Tibial artery (tissue), 4 donors: ENCODE measurements at regions not wholly inside any gene's neighbourhood (a gene's known extent, or its start where the extent isn't known, plus 50 kb on each side); places are given as distances from the start of the nearest gene placed in this dataset.

ENCODE experiments used
- DNase-seq, 2 donors: peaks; one replicate each; pipeline ENCODE4 v3.0.0-alpha.2; 2019
- H3K27ac ChIP-seq, 2 donors: fragments of 200-600 bp; sonication (generic) in 1 of 2; 1 replicate in 1 of 2; 2 replicates in 1 of 2; pipeline ENCODE4 v1.5.1; 2018 to 2019; ENCODE audit warnings: mild to moderate bottlenecking in 1 of 2
- H3K27me3 ChIP-seq, 2 donors: fragments of 200-600 bp; sonication (generic) in 1 of 2; one replicate each; pipeline versions ENCODE4 v1.5.1 to v1.6.0; 2016 to 2019
- H3K36me3 ChIP-seq, 3 donors: fragments of 200-600 bp; sonication (generic) in 2 of 3; one replicate each; pipeline ENCODE4 v1.5.1; 2016 to 2019; ENCODE audit warnings: mild to moderate bottlenecking in 2 of 3
- H3K4me1 ChIP-seq, 4 donors: fragments of 200-600 bp; sonication (generic) in 2 of 4; 1 replicate in 3 of 4; 2 replicates in 1 of 4; pipeline ENCODE4 v1.5.1; 2016 to 2019
- H3K4me3 ChIP-seq, 2 donors: fragments of 200-600 bp; sonication (generic) in 1 of 2; 1 replicate in 1 of 2; 2 replicates in 1 of 2; pipeline ENCODE4 v1.5.1; 2018 to 2019; ENCODE audit warnings: mild to moderate bottlenecking in 2 of 2
- H3K9me3 ChIP-seq, 3 donors: fragments of 200-600 bp; sonication (generic) in 1 of 3; one replicate each; pipeline ENCODE4 v1.5.1; 2016 to 2019
- CTCF ChIP-seq, 2 experiments: fragments of 200-600 bp in 1 of 2; fragments of 450-650 bp in 1 of 2; IDR thresholded peaks; one replicate each; pipeline ENCODE4 v1.5.1; 2017 to 2019; ENCODE audit warnings: antibody characterized with exemption in 2 of 2, mild to moderate bottlenecking in 1 of 2, moderate library complexity in 1 of 2
- intact Hi-C: fragments of 100-400 bp; cut with DNase I; formaldehyde crosslinking; loops from one replicate; pipeline ENCODE4 v1.15.0; 2023; ENCODE audit warnings: low total_unique reads

GRCh38 chr9:104286799-104287198, 192.7 kb downstream of the SMC2 start:
- TF ChIP-seq CTCF (IDR thresholded peaks at IDR 0.05), result no peak

GRCh38 chr9:104287253-104287878, 193.3 kb downstream of the SMC2 start:
- H3K27me3 ChIP-seq, result no peaks in the 10 kb centered on the region
- no peaks in the 10 kb centered on the region for H3K4me1 ChIP-seq
- TF ChIP-seq CTCF (IDR thresholded peaks at IDR 0.05), result no peak
- no peaks in the 10 kb centered on the region for H3K9me3 ChIP-seq
- H3K4me3 ChIP-seq, result no peak overlapping the region
- H3K27ac ChIP-seq, result no peak overlapping the region
- no peaks in the 10 kb centered on the region for H3K36me3 ChIP-seq
- intact Hi-C loops, result no loop called here
- no peak for DNase-seq

More at GRCh38 chr9:104286799-104287198, 192.7 kb downstream of the SMC2 start:
- H3K36me3 ChIP-seq, result no peaks in the 10 kb centered on the region
- H3K27ac ChIP-seq, result no peak overlapping the region
- H3K9me3 ChIP-seq, result no peaks in the 10 kb centered on the region
- H3K27me3 ChIP-seq, result no peaks in the 10 kb centered on the region
- intact Hi-C loops, result no loop called here
- DNase-seq, result no peak
- H3K4me3 ChIP-seq, result no peak overlapping the region
- no peaks in the 10 kb centered on the region for H3K4me1 ChIP-seq

- no peak overlapping the region for H3K27ac ChIP-seq
- H3K36me3 ChIP-seq, result no peaks in the 10 kb centered on the region
- intact Hi-C loops, result no loop called here
- no peak overlapping the region for H3K4me3 ChIP-seq
- H3K4me1 ChIP-seq, result peaks cover 0 to 6% (median 0%) of the 10 kb centered on the region in 4 donors
- no peak for DNase-seq
- TF ChIP-seq CTCF (IDR thresholded peaks at IDR 0.05), result no peak
- no peaks in the 10 kb centered on the region for H3K9me3 ChIP-seq
- H3K27me3 ChIP-seq, result no peaks in the 10 kb centered on the region
Observed at GRCh38 chr9:104293877-104294276, 199.8 kb downstream of the SMC2 start.

GRCh38 chr9:104300124-104300523, 203.9 kb upstream of the OR13F1 start:
- intact Hi-C loops, result no loop called here
- TF ChIP-seq CTCF (IDR thresholded peaks at IDR 0.05), result no peak

GRCh38 chr9:104301755-104302154, 202.3 kb upstream of the OR13F1 start:
- Histone ChIP-seq H3K4me1 (no peaks in the 10 kb centered on the region), H3K36me3 (no peaks in the 10 kb centered on the region), H3K4me3 (no peak overlapping the region), H3K27me3 (no peaks in the 10 kb centered on the region), H3K9me3 (no peaks in the 10 kb centered on the region), H3K27ac (no peak overlapping the region)
- intact Hi-C loops, result no loop called here
- no peak for DNase-seq
- TF ChIP-seq CTCF (IDR thresholded peaks at IDR 0.05), result no peak

More at GRCh38 chr9:104300124-104300523, 203.9 kb upstream of the OR13F1 start:
- Histone ChIP-seq H3K4me1 (no peaks in the 10 kb centered on the region), H3K27me3 (no peaks in the 10 kb centered on the region), H3K9me3 (no peaks in the 10 kb centered on the region), H3K27ac (no peak overlapping the region), H3K4me3 (no peak overlapping the region), H3K36me3 (no peaks in the 10 kb centered on the region)
- no peak for DNase-seq

- Histone ChIP-seq H3K27me3 (no peaks in the 10 kb centered on the region), H3K4me1 (no peaks in the 10 kb centered on the region), H3K4me3 (no peak overlapping the region), H3K9me3 (no peaks in the 10 kb centered on the region), H3K27ac (no peak overlapping the region), H3K36me3 (no peaks in the 10 kb centered on the region)
- intact Hi-C loops, result no loop called here
- DNase-seq, result no peak
- no peak for TF ChIP-seq CTCF (IDR thresholded peaks at IDR 0.05)
Observed at GRCh38 chr9:104302775-104303174, 201.3 kb upstream of the OR13F1 start.
